ENCODE measurements at regions not wholly inside any gene's neighbourhood (a gene's known extent, or its start where the extent isn't known, plus 50 kb on each side); places are given as distances from the start of the nearest gene placed in this dataset.
"Not testable (repeated sequence)": the region's sequence is repeated elsewhere in the genome, so short reads cannot be mapped to it uniquely, and the experiment has no call there.

GRCh38 chr5:97508864-97509263, 325.8 kb upstream of the RIOK2 start:
- Mint-ChIP-seq H3K9me3 (ENCODE audit: unreplicated experiment) (peaks cover 12% of the 10 kb centered on the region), H3K27me3 (ENCODE audit: unreplicated experiment) (peaks cover 44% of the 10 kb centered on the region), H3K36me3 (ENCODE audit: unreplicated experiment) (no peaks in the 10 kb centered on the region), H3K27ac (ENCODE audit: unreplicated experiment) (no peak overlapping the region), H3K4me1 (ENCODE audit: unreplicated experiment) (no peaks in the 10 kb centered on the region), H3K4me3 (ENCODE audit: unreplicated experiment) (no peak overlapping the region)
- no peak for DNase-seq (ENCODE audit: extremely low spot score, unreplicated experiment)
- no peak for TF ChIP-seq CTCF (IDR thresholded peaks at IDR 0.05)

- H3K27me3 Mint-ChIP-seq (ENCODE audit: unreplicated experiment); H3K27ac Mint-ChIP-seq (ENCODE audit: unreplicated experiment); H3K4me1 Mint-ChIP-seq (ENCODE audit: unreplicated experiment); DNase-seq (ENCODE audit: extremely low spot score, unreplicated experiment); H3K9me3 Mint-ChIP-seq (ENCODE audit: unreplicated experiment); H3K36me3 Mint-ChIP-seq (ENCODE audit: unreplicated experiment); H3K4me3 Mint-ChIP-seq (ENCODE audit: unreplicated experiment): not testable (repeated sequence)
Observed at GRCh38 chr5:97519565-97519964, 336.5 kb upstream of the RIOK2 start.

- H3K27me3 Mint-ChIP-seq (ENCODE audit: unreplicated experiment); H3K4me3 Mint-ChIP-seq (ENCODE audit: unreplicated experiment); H3K4me1 Mint-ChIP-seq (ENCODE audit: unreplicated experiment); H3K27ac Mint-ChIP-seq (ENCODE audit: unreplicated experiment); H3K9me3 Mint-ChIP-seq (ENCODE audit: unreplicated experiment); H3K36me3 Mint-ChIP-seq (ENCODE audit: unreplicated experiment); DNase-seq (ENCODE audit: extremely low spot score, unreplicated experiment): not testable (repeated sequence)
Observed at GRCh38 chr5:97523336-97523735, 340.3 kb upstream of the RIOK2 start.

- no peak overlapping the region for H3K4me3 Mint-ChIP-seq (ENCODE audit: unreplicated experiment)
- no peak for TF ChIP-seq CTCF (IDR thresholded peaks at IDR 0.05)
- no peaks in the 10 kb centered on the region for H3K9me3 Mint-ChIP-seq (ENCODE audit: unreplicated experiment)
- H3K27me3 Mint-ChIP-seq (ENCODE audit: unreplicated experiment): no peaks in the 10 kb centered on the region
- H3K4me1 Mint-ChIP-seq (ENCODE audit: unreplicated experiment): peaks cover 14% of the 10 kb centered on the region
- H3K36me3 Mint-ChIP-seq (ENCODE audit: unreplicated experiment): no peaks in the 10 kb centered on the region
- H3K27ac Mint-ChIP-seq (ENCODE audit: unreplicated experiment): no peak overlapping the region
- DNase-seq (ENCODE audit: extremely low spot score, unreplicated experiment): no peak
Observed at GRCh38 chr5:97525780-97526179, 342.7 kb upstream of the RIOK2 start.

- DNase-seq (ENCODE audit: extremely low spot score, unreplicated experiment): no peak
- Mint-ChIP-seq H3K9me3 (ENCODE audit: unreplicated experiment) (no peaks in the 10 kb centered on the region), H3K27me3 (ENCODE audit: unreplicated experiment) (peaks cover 2% of the 10 kb centered on the region), H3K27ac (ENCODE audit: unreplicated experiment) (no peak overlapping the region), H3K36me3 (ENCODE audit: unreplicated experiment) (no peaks in the 10 kb centered on the region), H3K4me3 (ENCODE audit: unreplicated experiment) (no peak overlapping the region), H3K4me1 (ENCODE audit: unreplicated experiment) (peaks cover 15% of the 10 kb centered on the region)
- no peak for TF ChIP-seq CTCF (IDR thresholded peaks at IDR 0.05)
Observed at GRCh38 chr5:97528941-97529340, 345.9 kb upstream of the RIOK2 start.

- Mint-ChIP-seq H3K9me3 (ENCODE audit: unreplicated experiment) (no peaks in the 10 kb centered on the region), H3K4me3 (ENCODE audit: unreplicated experiment) (no peak overlapping the region), H3K36me3 (ENCODE audit: unreplicated experiment) (no peaks in the 10 kb centered on the region), H3K4me1 (ENCODE audit: unreplicated experiment) (peaks cover 20% of the 10 kb centered on the region), H3K27ac (ENCODE audit: unreplicated experiment) (no peak overlapping the region), H3K27me3 (ENCODE audit: unreplicated experiment) (peaks cover 2% of the 10 kb centered on the region)
- no peak for TF ChIP-seq CTCF (IDR thresholded peaks at IDR 0.05)
- DNase-seq (ENCODE audit: extremely low spot score, unreplicated experiment): no peak
Observed at GRCh38 chr5:97529354-97529985, 346.4 kb upstream of the RIOK2 start.

All from osteocyte (in vitro differentiated cells).